GM23248 (cell line): ENCODE measurements at regions not wholly inside any gene's neighbourhood (a gene's known extent, or its start where the extent isn't known, plus 50 kb on each side); places are given as distances from the start of the nearest gene placed in this dataset.

Experiments
- EZH2 ChIP-seq: fragments of 200-600 bp; sonication (generic); IDR thresholded peaks from 2 replicates; pipeline ENCODE4 v1.6.1; 2018; ENCODE audit warnings: antibody characterized with exemption, mild to moderate bottlenecking; ENCODE audit not compliant: insufficient read depth, poor library complexity, severe bottlenecking
- EZH2phosphoT487 ChIP-seq: fragments of 200-600 bp; sonication (generic); IDR thresholded peaks from 2 replicates; pipeline ENCODE4 v1.6.1; 2018; ENCODE audit warnings: antibody characterized with exemption, moderate library complexity, mild to moderate bottlenecking, low read depth; ENCODE audit not compliant: insufficient read depth

DNA sequence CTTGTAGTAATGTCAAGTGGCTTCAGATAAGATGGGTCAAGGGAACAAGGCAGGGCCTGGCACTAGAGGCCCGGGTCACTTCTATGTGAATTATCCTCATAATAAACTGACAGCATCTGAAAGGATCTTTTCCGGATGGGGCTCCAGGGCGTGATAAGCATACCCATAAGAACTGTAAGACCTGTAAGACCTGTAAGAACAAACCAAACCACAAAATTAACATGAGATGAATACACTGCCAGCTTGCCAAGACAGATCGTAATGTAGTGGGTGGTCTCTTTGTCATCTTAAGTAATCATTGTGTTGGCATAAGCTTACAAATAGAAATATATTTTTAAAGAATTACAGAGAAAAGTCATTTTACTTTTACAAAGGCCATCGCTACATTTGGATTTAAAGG lies 334.9 kb downstream of the RFPL4B start:
- TF ChIP-seq EZH2 (no peak), EZH2phosphoT487 (no peak)
